ENCODE measurements at regions not wholly inside any gene's neighbourhood (a gene's known extent, or its start where the extent isn't known, plus 50 kb on each side); places are given as distances from the start of the nearest gene placed in this dataset.
"Not testable (repeated sequence)": the region's sequence is repeated elsewhere in the genome, so short reads cannot be mapped to it uniquely, and the experiment has no call there.

DNA sequence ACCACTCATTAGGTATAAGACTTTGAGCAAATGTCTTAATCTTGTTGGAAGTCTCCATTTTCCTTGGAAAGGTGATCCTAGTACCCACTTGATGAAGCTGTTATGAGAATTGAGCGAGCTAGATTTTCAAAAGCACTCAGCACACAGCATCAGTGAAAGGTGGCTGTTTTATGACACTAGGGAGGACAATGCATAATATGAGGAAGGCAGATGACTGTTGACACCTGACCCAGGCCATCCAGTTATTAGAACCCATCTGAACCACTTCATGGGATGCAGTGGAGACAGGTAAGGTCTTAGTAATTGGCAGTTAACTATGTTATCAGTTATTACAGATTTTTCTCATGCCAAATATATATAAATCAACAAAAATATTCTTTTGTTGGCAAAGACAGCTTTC lies 369.9 kb upstream of the PDE3A start:
- no peak for DNase-seq
- Mint-ChIP-seq H3K9me3 (peaks cover 0 to 12% (median 1%) of the 10 kb centered on the region in 5 donors), H3K4me3 (no peak overlapping the region), H3K27ac (no peak overlapping the region), H3K36me3 (no peaks in the 10 kb centered on the region), H3K4me1 (no peaks in the 10 kb centered on the region), H3K27me3 (no peaks in the 10 kb centered on the region)
- H3K4me3 ChIP-seq (ENCODE audit: low read length), result no peak overlapping the region
- POLR2A ChIA-PET, result no interaction called here
- H3K27me3 ChIP-seq (ENCODE audit: insufficient read depth, low read length, poor library complexity, severe bottlenecking), result no peaks in the 10 kb centered on the region
- CTCF ChIA-PET, result no interaction called here
- H3K36me3 ChIP-seq (ENCODE audit: insufficient read depth, low read length), result no peaks in the 10 kb centered on the region
- H3K4me1 ChIP-seq (ENCODE audit: insufficient read depth, low read length), result no peaks in the 10 kb centered on the region
- H3K27ac ChIP-seq (ENCODE audit: low read depth, low read length), result no peak overlapping the region
- no peaks in the 10 kb centered on the region for H3K9me3 ChIP-seq (ENCODE audit: low read length)

DNA sequence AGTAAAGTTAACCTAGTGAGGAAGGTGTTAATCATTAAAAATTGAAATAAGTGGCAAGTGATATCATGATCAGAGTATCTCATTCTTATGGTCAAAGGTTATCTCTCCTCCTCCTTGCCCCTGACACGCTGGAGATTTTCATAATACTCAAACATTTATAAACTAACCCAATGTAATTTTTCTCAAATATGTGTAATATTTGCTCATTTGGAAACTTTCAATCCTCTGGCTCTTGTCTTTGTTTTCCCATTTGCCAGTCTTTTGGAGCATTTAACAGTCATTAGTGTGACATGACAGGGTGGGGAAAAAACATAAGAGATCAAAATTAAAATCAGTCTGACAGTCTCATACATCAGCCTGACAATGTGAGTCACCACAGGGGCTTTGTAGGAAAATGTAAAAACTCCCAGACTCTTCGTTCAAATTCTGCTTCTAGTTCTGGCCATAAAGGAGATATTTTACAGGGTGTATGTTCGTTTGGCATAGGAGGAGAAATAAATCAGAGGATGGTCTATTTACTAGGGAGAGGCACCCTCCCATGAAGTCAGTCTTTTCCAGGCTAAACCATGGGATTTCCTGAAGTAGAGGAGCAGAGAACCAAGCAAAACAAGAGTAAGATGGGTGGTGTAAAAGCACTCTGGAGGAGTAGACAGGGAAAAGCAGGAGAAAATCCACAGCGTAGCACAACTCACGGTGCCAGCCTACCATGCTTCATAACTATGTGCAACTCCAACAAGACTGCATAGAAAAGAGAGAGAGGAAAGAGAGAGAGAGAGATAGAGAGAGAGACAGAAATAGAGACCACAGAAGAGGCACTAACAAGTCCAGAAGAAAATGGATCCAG lies 369.2 kb upstream of the PDE3A start:
- Histone ChIP-seq H3K4me1 (ENCODE audit: insufficient read depth, low read length) (no peaks in the 10 kb centered on the region), H3K4me3 (ENCODE audit: low read length) (no peak overlapping the region), H3K36me3 (ENCODE audit: insufficient read depth, low read length) (no peaks in the 10 kb centered on the region), H3K27me3 (ENCODE audit: insufficient read depth, low read length, poor library complexity, severe bottlenecking) (no peaks in the 10 kb centered on the region), H3K9me3 (ENCODE audit: low read length) (no peaks in the 10 kb centered on the region), H3K27ac (ENCODE audit: low read depth, low read length) (no peak overlapping the region)
- H3K27me3 Mint-ChIP-seq, result no peaks in the 10 kb centered on the region
- ChIA-PET CTCF (no interaction called here), POLR2A (no interaction called here)
- H3K27ac Mint-ChIP-seq, result no peak overlapping the region
- peaks cover 0 to 7% (median 1%) of the 10 kb centered on the region in 5 donors for H3K9me3 Mint-ChIP-seq
- no peak overlapping the region for H3K4me3 Mint-ChIP-seq
- no peak for DNase-seq
- H3K4me1 Mint-ChIP-seq, result no peaks in the 10 kb centered on the region
- H3K36me3 Mint-ChIP-seq, result no peaks in the 10 kb centered on the region

DNA sequence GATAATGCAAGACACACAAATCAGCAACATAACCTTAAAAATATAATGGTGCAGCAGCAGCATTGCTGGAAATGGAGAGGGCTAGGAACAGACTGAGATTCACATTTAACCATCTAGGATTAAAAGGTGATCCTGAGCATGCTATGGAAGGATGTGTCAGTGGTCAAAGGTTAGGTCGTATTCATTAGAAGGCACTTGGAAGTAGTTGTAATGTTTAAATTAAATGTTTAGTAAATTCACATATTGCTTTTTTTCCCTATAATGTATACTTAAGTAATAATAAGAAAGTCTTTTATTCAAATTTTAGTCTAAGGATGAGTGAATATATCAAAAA lies 368.6 kb upstream of the PDE3A start:
- Mint-ChIP-seq H3K4me1 (no peaks in the 10 kb centered on the region), H3K36me3 (no peaks in the 10 kb centered on the region), H3K27me3 (no peaks in the 10 kb centered on the region), H3K27ac (no peak overlapping the region), H3K9me3 (peaks cover 0 to 7% (median 1%) of the 10 kb centered on the region in 5 donors), H3K4me3 (no peak overlapping the region)
- Histone ChIP-seq H3K4me3 (ENCODE audit: low read length) (no peak overlapping the region), H3K9me3 (ENCODE audit: low read length) (no peaks in the 10 kb centered on the region), H3K27ac (ENCODE audit: low read depth, low read length) (no peak overlapping the region), H3K27me3 (ENCODE audit: insufficient read depth, low read length, poor library complexity, severe bottlenecking) (no peaks in the 10 kb centered on the region), H3K4me1 (ENCODE audit: insufficient read depth, low read length) (no peaks in the 10 kb centered on the region), H3K36me3 (ENCODE audit: insufficient read depth, low read length) (no peaks in the 10 kb centered on the region)
- POLR2A ChIA-PET, result no interaction called here
- CTCF ChIA-PET, result no interaction called here
- no peak for DNase-seq

DNA sequence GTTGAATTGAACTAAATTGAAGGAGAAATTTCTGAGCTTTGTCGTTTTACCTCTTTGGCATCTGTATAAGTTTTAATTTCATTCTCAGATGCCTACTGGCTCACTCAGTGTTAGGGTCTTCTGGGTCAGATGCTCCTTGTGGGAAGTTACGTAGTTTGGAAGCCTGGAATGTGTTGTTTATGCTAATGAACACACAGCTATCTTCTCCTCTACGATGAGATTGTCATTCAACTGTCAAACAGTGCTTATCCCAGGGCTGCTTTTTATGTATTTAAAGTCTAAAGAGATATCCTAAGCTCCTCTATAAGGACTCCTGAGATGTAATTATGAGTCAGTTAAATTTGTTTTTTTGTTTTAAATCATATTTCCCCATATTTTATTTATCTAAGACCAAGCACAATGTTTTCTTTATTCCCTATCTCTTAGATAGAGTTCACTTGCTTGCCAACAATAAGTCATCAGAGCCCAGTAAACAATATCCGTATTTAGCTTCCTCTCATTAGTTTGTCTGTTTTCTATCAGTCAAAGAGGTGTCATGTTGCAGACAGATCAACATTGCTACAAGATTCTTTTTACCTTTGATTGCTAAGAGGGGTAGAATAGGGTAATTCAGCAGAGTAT lies 368.0 kb upstream of the PDE3A start:
- POLR2A ChIA-PET, result no interaction called here

DNA sequence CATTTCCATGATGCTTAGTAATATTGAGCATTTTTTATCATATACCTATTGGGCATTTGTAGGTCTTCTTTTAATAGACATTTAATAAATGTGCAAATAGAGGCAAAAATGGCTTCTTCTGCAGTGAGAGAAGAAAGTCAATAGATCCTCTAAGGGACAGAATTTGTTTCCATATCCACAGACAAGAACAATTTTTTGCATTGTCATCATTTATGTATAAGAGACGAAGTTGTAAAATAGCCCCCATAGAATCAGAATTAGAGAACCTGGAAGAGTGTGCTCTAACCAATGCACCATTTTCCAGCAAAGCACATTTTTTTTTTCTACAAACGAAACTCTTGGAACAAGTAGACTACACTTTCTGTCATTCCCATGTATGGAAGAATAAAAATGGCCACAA lies 365.1 kb upstream of the PDE3A start:
- Histone ChIP-seq H3K9me3 (ENCODE audit: low read length) (no peaks in the 10 kb centered on the region), H3K4me1 (ENCODE audit: insufficient read depth, low read length) (no peaks in the 10 kb centered on the region), H3K27me3 (ENCODE audit: insufficient read depth, low read length, poor library complexity, severe bottlenecking) (no peaks in the 10 kb centered on the region), H3K36me3 (ENCODE audit: insufficient read depth, low read length) (no peaks in the 10 kb centered on the region), H3K4me3 (ENCODE audit: low read length) (no peak overlapping the region), H3K27ac (ENCODE audit: low read depth, low read length) (no peak overlapping the region)
- POLR2A ChIA-PET, result no interaction called here
- Mint-ChIP-seq H3K27ac (no peak overlapping the region), H3K9me3 (peaks cover 0 to 7% (median 1%) of the 10 kb centered on the region in 5 donors), H3K27me3 (no peaks in the 10 kb centered on the region), H3K4me1 (no peaks in the 10 kb centered on the region), H3K4me3 (no peak overlapping the region), H3K36me3 (no peaks in the 10 kb centered on the region)
- CTCF ChIA-PET, result no interaction called here
- no peak for DNase-seq

More for the DNA sequence above, 368.0 kb upstream of the PDE3A start:
- Mint-ChIP-seq H3K27ac (no peak overlapping the region), H3K4me3 (no peak overlapping the region), H3K36me3 (no peaks in the 10 kb centered on the region), H3K27me3 (no peaks in the 10 kb centered on the region), H3K9me3 (peaks cover 0 to 7% (median 1%) of the 10 kb centered on the region in 5 donors), H3K4me1 (no peaks in the 10 kb centered on the region)
- H3K4me1 ChIP-seq (ENCODE audit: insufficient read depth, low read length), result no peaks in the 10 kb centered on the region
- H3K36me3 ChIP-seq (ENCODE audit: insufficient read depth, low read length), result no peaks in the 10 kb centered on the region
- H3K27ac ChIP-seq (ENCODE audit: low read depth, low read length), result no peak overlapping the region
- no peak overlapping the region for H3K4me3 ChIP-seq (ENCODE audit: low read length)
- no peak for DNase-seq
- CTCF ChIA-PET, result no interaction called here
- H3K9me3 ChIP-seq (ENCODE audit: low read length), result no peaks in the 10 kb centered on the region
- H3K27me3 ChIP-seq (ENCODE audit: insufficient read depth, low read length, poor library complexity, severe bottlenecking), result no peaks in the 10 kb centered on the region

DNA sequence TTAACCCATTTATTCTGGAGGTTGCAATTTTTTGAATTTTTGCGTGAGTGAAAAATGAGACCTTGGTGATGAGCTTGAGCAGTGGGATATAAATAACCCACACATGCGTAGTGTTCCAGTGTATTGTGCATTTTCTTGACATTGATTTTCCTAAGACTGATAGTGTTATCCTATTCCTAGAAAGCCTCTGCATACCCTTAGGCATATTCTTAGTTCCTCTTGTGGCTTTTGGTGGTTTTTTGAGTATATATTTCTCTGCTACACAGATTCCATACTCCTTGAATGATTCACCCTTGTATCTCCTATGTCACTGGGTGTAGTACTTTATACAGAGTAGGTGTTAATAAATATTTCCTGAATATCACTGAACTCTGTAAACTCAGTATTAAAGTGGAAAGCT lies 363.4 kb upstream of the PDE3A start:
- H3K4me3 ChIP-seq (ENCODE audit: low read length), result no peak overlapping the region
- H3K27me3 ChIP-seq (ENCODE audit: insufficient read depth, low read length, poor library complexity, severe bottlenecking), result no peaks in the 10 kb centered on the region
- Mint-ChIP-seq H3K4me1 (no peaks in the 10 kb centered on the region), H3K4me3 (no peak overlapping the region), H3K27me3 (no peaks in the 10 kb centered on the region), H3K36me3 (no peaks in the 10 kb centered on the region), H3K9me3 (peaks cover 0 to 10% (median 3%) of the 10 kb centered on the region in 5 donors), H3K27ac (no peak overlapping the region)
- no peaks in the 10 kb centered on the region for H3K9me3 ChIP-seq (ENCODE audit: low read length)
- H3K4me1 ChIP-seq (ENCODE audit: insufficient read depth, low read length), result no peaks in the 10 kb centered on the region
- no peak for DNase-seq
- ChIA-PET CTCF (no interaction called here), POLR2A (no interaction called here)
- H3K27ac ChIP-seq (ENCODE audit: low read depth, low read length), result no peak overlapping the region
- H3K36me3 ChIP-seq (ENCODE audit: insufficient read depth, low read length), result no peaks in the 10 kb centered on the region

DNA sequence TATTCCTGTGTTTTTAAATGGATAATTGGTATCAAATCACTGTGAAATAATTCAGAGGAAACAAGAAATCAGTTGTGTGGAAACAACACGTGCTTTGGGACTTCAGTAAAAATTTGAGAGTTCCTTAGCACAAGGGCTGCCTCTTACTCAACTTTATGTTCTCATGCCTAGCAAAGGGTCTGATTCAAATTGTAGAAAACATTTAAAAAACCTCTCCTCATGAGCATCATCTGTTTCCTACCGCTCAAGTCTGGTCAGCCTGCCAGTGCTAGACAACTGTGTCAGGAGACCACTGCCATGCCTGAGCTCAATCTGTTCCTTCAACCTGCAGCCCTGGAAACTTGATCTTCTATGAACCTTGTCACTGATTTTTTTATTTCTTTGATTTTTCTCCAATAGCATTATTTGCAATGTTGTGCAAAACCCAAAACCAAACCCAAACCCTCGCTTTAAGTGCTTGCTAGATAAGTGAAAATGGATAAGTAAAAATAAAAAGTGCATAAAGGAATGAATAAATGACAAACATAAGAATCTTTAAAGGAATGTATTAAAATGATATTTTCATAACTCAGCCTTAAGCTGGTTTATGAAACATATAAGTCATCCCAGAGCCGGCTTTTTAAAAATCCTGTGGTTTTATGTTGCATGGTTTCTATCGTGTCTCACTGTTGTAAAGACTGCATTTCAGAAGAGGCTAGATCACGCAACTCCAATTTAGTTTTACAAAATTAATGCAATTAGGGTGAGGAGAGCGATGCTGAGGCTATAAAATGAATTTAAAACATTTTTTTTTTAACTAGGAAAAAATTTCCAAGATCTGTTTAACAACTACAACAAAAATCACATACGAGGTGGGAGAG lies 361.2 kb upstream of the PDE3A start:
- Mint-ChIP-seq H3K36me3 (no peaks in the 10 kb centered on the region), H3K9me3 (peaks cover 0 to 10% (median 3%) of the 10 kb centered on the region in 5 donors), H3K27ac (no peak overlapping the region), H3K4me3 (no peak overlapping the region), H3K4me1 (no peaks in the 10 kb centered on the region), H3K27me3 (no peaks in the 10 kb centered on the region)
- no peaks in the 10 kb centered on the region for H3K36me3 ChIP-seq (ENCODE audit: insufficient read depth, low read length)
- no peak for DNase-seq
- no peaks in the 10 kb centered on the region for H3K27me3 ChIP-seq (ENCODE audit: insufficient read depth, low read length, poor library complexity, severe bottlenecking)
- no peaks in the 10 kb centered on the region for H3K4me1 ChIP-seq (ENCODE audit: insufficient read depth, low read length)
- ChIA-PET POLR2A (no interaction called here), CTCF (no interaction called here)
- no peak overlapping the region for H3K27ac ChIP-seq (ENCODE audit: low read depth, low read length)
- H3K9me3 ChIP-seq (ENCODE audit: low read length), result no peaks in the 10 kb centered on the region
- H3K4me3 ChIP-seq (ENCODE audit: low read length), result no peak overlapping the region

DNA sequence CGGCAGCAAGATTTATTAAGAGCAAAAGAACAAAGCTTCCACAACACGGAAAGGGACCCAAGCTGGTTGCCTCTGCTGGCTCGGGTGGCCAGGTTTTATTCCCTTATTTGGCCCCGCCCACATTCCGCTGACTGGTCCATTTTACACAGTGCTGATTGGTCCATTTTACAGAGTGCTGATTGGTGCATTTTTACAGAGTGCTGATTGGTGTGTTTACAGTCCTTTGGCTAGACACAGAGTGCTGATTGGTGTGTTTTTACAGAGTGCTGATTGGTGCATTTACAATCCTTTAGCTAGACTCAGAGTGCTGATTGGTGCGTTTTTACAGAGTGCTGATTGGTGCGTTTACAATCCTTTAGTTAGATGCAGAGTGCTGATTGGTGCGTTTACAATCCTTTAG lies 358.4 kb upstream of the PDE3A start:
- H3K4me1 ChIP-seq (ENCODE audit: insufficient read depth, low read length); H3K9me3 Mint-ChIP-seq; DNase-seq; CTCF ChIA-PET; H3K36me3 ChIP-seq (ENCODE audit: insufficient read depth, low read length); H3K36me3 Mint-ChIP-seq; POLR2A ChIA-PET; H3K9me3 ChIP-seq (ENCODE audit: low read length); H3K27ac Mint-ChIP-seq; H3K4me1 Mint-ChIP-seq; H3K27me3 ChIP-seq (ENCODE audit: insufficient read depth, low read length, poor library complexity, severe bottlenecking); H3K27me3 Mint-ChIP-seq; H3K4me3 Mint-ChIP-seq; H3K4me3 ChIP-seq (ENCODE audit: low read length); H3K27ac ChIP-seq (ENCODE audit: low read depth, low read length): not testable (repeated sequence)
